Hepatocyte (in vitro differentiated cells): ENCODE measurements at regions not wholly inside any gene's neighbourhood (a gene's known extent, or its start where the extent isn't known, plus 50 kb on each side); places are given as distances from the start of the nearest gene placed in this dataset.
A peak's percentile ranks its signal among the peaks of the same experiment; 100 is the strongest.

ENCODE experiments used
- DNase-seq: peaks from one replicate; pipeline ENCODE4 v3.0.0-alpha.2; 2016; ENCODE audit warnings: low spot score
- H2AFZ ChIP-seq: fragments of 200-600 bp; sonication (generic); 2 replicates; pipeline ENCODE4 v1.6.0; 2016; ENCODE audit warnings: antibody characterized with exemption, mild to moderate bottlenecking
- H3K27ac ChIP-seq: fragments of 200-600 bp; sonication (generic); 2 replicates; pipeline ENCODE4 v1.5.1; 2016; ENCODE audit warnings: mild to moderate bottlenecking
- H3K27me3 ChIP-seq: fragments of 200-600 bp; sonication (generic); 2 replicates; pipeline ENCODE4 v1.6.1; 2016
- H3K36me3 ChIP-seq: fragments of 200-600 bp; sonication (generic); replicated peaks from 2 replicates; pipeline ENCODE4 v1.5.1; 2016; ENCODE audit warnings: low read depth; ENCODE audit not compliant: insufficient read depth
- H3K4me1 ChIP-seq: fragments of 200-600 bp; sonication (generic); 2 replicates; pipeline ENCODE4 v1.5.1; 2016; ENCODE audit warnings: mild to moderate bottlenecking, moderate library complexity; ENCODE audit not compliant: insufficient read depth
- H3K4me2 ChIP-seq: fragments of 200-600 bp; sonication (generic); 2 replicates; pipeline ENCODE4 v1.6.0; 2016
- H3K4me3 ChIP-seq: fragments of 200-600 bp; sonication (generic); 2 replicates; pipeline ENCODE4 v1.5.1; 2016; ENCODE audit warnings: mild to moderate bottlenecking
- H3K79me2 ChIP-seq: fragments of 200-600 bp; sonication (generic); 2 replicates; pipeline ENCODE4 v1.6.0; 2017; ENCODE audit warnings: mild to moderate bottlenecking
- H3K9me2 ChIP-seq: fragments of 200-600 bp; sonication (generic); replicated peaks from 2 replicates; pipeline ENCODE4 v1.6.0; 2017; ENCODE audit warnings: mild to moderate bottlenecking; ENCODE audit not compliant: insufficient read depth
- H3K9me3 ChIP-seq: fragments of 200-600 bp; sonication (generic); 2 replicates; pipeline ENCODE4 v1.5.1; 2016; ENCODE audit warnings: low read depth, mild to moderate bottlenecking
- H4K20me1 ChIP-seq: fragments of 200-600 bp; sonication (generic); 2 replicates; pipeline ENCODE4 v1.6.0; 2016; ENCODE audit warnings: mild to moderate bottlenecking; ENCODE audit not compliant: insufficient read depth, poor library complexity, severe bottlenecking
- CTCF ChIP-seq: fragments of 200-600 bp; sonication (generic); IDR thresholded peaks from 2 replicates; pipeline ENCODE4 v1.5.1; 2016; ENCODE audit warnings: antibody characterized with exemption, mild to moderate bottlenecking; ENCODE audit not compliant: poor library complexity
- EZH2 ChIP-seq: fragments of 200-600 bp; sonication (generic); IDR thresholded peaks from 2 replicates; pipeline ENCODE4 v1.6.1; 2016; ENCODE audit warnings: antibody characterized with exemption, mild to moderate bottlenecking, borderline replicate concordance
- EZH2phosphoT487 ChIP-seq: fragments of 200-600 bp; sonication (generic); IDR thresholded peaks from one replicate; pipeline ENCODE4 v1.6.1; 2018; ENCODE audit warnings: antibody characterized with exemption, mild to moderate bottlenecking, low read depth, moderate library complexity; ENCODE audit not compliant: unreplicated experiment, severe bottlenecking
- WGBS: methylation state at CpG from one replicate; pipeline ENCODE4 v1.1.6; 2016; ENCODE audit warnings: low lambda C conversion rate; ENCODE audit errors: missing lambda C conversion rate; 5-methylcytosine and 5-hydroxymethylcytosine counted together

GRCh38 chr2:163157411-163157810 lies 318.8 kb upstream of the KCNH7 start:
- Histone ChIP-seq H3K4me2 (no peak overlapping the region), H3K27me3 (no peaks in the 10 kb centered on the region), H3K27ac (no peak overlapping the region), H3K4me3 (no peak overlapping the region), H3K9me3 (no peaks in the 10 kb centered on the region), H3K9me2 (no peaks in the 10 kb centered on the region), H3K4me1 (no peaks in the 10 kb centered on the region), H2AFZ (no peak overlapping the region), H4K20me1 (no peaks in the 10 kb centered on the region), H3K36me3 (no peaks in the 10 kb centered on the region), H3K79me2 (no peaks in the 10 kb centered on the region)
- no peak for DNase-seq
- TF ChIP-seq CTCF (no peak), EZH2 (no peak), EZH2phosphoT487 (no peak)
- 90% methylated on average over 2 of the region's 2 CpGs for WGBS

- Histone ChIP-seq H3K4me1 (no peaks in the 10 kb centered on the region), H3K9me2 (no peaks in the 10 kb centered on the region), H3K9me3 (no peaks in the 10 kb centered on the region), H3K79me2 (no peaks in the 10 kb centered on the region), H3K36me3 (no peaks in the 10 kb centered on the region), H3K27me3 (no peaks in the 10 kb centered on the region), H3K4me3 (no peak overlapping the region), H4K20me1 (no peaks in the 10 kb centered on the region), H3K4me2 (no peak overlapping the region), H2AFZ (no peak overlapping the region), H3K27ac (no peak overlapping the region)
- TF ChIP-seq EZH2phosphoT487 = no peak
- no peak for TF ChIP-seq EZH2
- no peak for TF ChIP-seq CTCF
- 95% methylated on average over 2 of the region's 2 CpGs for WGBS
- DNase-seq = no peak
These were observed 317.4 kb upstream of the KCNH7 start for GRCh38 chr2:163155925-163156324.

- Histone ChIP-seq H3K4me3 (no peak overlapping the region), H3K79me2 (no peaks in the 10 kb centered on the region), H3K4me2 (no peak overlapping the region), H3K27ac (no peak overlapping the region), H2AFZ (no peak overlapping the region), H3K9me3 (no peaks in the 10 kb centered on the region), H3K4me1 (no peaks in the 10 kb centered on the region), H3K9me2 (no peaks in the 10 kb centered on the region), H4K20me1 (no peaks in the 10 kb centered on the region), H3K27me3 (no peaks in the 10 kb centered on the region), H3K36me3 (no peaks in the 10 kb centered on the region)
- TF ChIP-seq EZH2 (no peak), CTCF (peak; percentile 59)
- WGBS = 40% methylated on average over 3 of the region's 3 CpGs
- DNase-seq = peak; percentile 43
These were observed 316.8 kb upstream of the KCNH7 start for GRCh38 chr2:163155279-163155883.

- Histone ChIP-seq H3K9me2 (no peaks in the 10 kb centered on the region), H3K9me3 (no peaks in the 10 kb centered on the region), H3K79me2 (no peaks in the 10 kb centered on the region), H2AFZ (no peak overlapping the region), H3K27me3 (no peaks in the 10 kb centered on the region), H3K36me3 (no peaks in the 10 kb centered on the region), H3K4me3 (no peak overlapping the region), H3K4me2 (no peak overlapping the region), H3K4me1 (no peaks in the 10 kb centered on the region), H4K20me1 (no peaks in the 10 kb centered on the region), H3K27ac (no peak overlapping the region)
- TF ChIP-seq EZH2phosphoT487 = no peak
- TF ChIP-seq EZH2 = no peak
- no peak for TF ChIP-seq CTCF
- no peak for DNase-seq
- 93% methylated on average over 2 of the region's 2 CpGs for WGBS
These were observed 304.1 kb upstream of the KCNH7 start for GRCh38 chr2:163142618-163143017.
